ENCODE measurements at regions not wholly inside any gene's neighbourhood (a gene's known extent, or its start where the extent isn't known, plus 50 kb on each side); places are given as distances from the start of the nearest gene placed in this dataset.

DNA sequence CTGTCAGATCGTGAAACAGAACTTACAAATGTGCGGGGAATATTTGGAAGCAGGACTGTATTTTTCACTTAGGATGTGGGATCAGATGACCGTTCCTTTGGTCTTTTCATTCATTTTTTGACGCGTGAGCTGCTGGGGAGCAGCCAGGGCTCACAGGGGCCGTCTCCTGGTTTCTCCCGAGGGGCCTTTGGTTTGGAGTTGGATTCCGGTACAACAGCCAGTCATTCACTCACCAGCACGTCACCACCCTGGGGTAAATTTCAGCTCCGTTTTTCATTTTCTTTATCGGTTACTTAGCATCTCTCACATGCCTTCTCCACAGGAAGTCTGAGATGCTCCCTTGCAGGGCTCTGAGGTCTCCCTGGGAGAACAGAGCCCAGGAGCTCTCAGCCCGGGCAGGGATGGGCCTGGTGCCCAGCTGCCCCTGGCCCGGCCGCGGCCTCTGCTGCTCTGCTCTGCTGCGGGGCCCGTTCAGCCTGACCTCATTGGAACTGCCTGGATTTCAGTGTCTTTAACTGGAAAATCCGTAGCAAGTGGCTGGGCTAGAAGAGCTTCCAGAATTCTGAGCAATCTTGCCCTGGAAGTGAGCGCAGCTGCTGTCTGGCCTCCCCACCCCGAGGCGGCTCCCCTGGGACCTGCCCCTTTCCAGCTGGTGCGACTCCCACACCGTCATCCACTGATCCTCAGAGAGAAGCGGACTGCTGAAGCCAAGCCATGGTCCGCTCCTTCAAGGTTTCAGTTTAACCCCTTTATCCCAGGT lies 335.6 kb downstream of the EIPR1 start:
- no peak overlapping the region for H3K27ac ChIP-seq
- H3K27me3 ChIP-seq: no peaks in the 10 kb centered on the region
- no peak overlapping the region for H2AFZ ChIP-seq
- no peak overlapping the region for H3K4me2 ChIP-seq
- DNase-seq (ENCODE audit: low spot score): no peak
- no peaks in the 10 kb centered on the region for H4K20me1 ChIP-seq (ENCODE audit: insufficient read depth, poor library complexity, severe bottlenecking)
- no peaks in the 10 kb centered on the region for H3K4me1 ChIP-seq (ENCODE audit: insufficient read depth)
- no peaks in the 10 kb centered on the region for H3K9me2 ChIP-seq (replicated peaks; ENCODE audit: insufficient read depth)
- H3K4me3 ChIP-seq: no peak overlapping the region
- H3K79me2 ChIP-seq: no peaks in the 10 kb centered on the region
- no peaks in the 10 kb centered on the region for H3K36me3 ChIP-seq (replicated peaks; ENCODE audit: insufficient read depth, low read depth)
- 74% methylated on average over 25 of the region's 25 CpGs for WGBS (ENCODE audit: low lambda C conversion rate, missing lambda C conversion rate)
- no peak for TF ChIP-seq EZH2phosphoT487 (IDR thresholded peaks at IDR 0.05; ENCODE audit: low read depth, severe bottlenecking, unreplicated experiment)
- TF ChIP-seq EZH2 (IDR thresholded peaks at IDR 0.05; ENCODE audit: borderline replicate concordance): no peak
- no peak for TF ChIP-seq CTCF (IDR thresholded peaks at IDR 0.05; ENCODE audit: poor library complexity)
- no peaks in the 10 kb centered on the region for H3K9me3 ChIP-seq (ENCODE audit: low read depth)

- no peaks in the 10 kb centered on the region for H3K4me1 ChIP-seq (ENCODE audit: insufficient read depth)
- DNase-seq (ENCODE audit: low spot score): no peak
- no peaks in the 10 kb centered on the region for H3K9me2 ChIP-seq (replicated peaks; ENCODE audit: insufficient read depth)
- WGBS (ENCODE audit: low lambda C conversion rate, missing lambda C conversion rate): 89% methylated on average over 17 of the region's 17 CpGs
- H3K36me3 ChIP-seq (replicated peaks; ENCODE audit: insufficient read depth, low read depth): no peaks in the 10 kb centered on the region
- no peaks in the 10 kb centered on the region for H3K79me2 ChIP-seq
- H2AFZ ChIP-seq: no peak overlapping the region
- no peak overlapping the region for H3K4me2 ChIP-seq
- TF ChIP-seq EZH2 (IDR thresholded peaks at IDR 0.05; ENCODE audit: borderline replicate concordance) (no peak), CTCF (IDR thresholded peaks at IDR 0.05; ENCODE audit: poor library complexity) (no peak), EZH2phosphoT487 (IDR thresholded peaks at IDR 0.05; ENCODE audit: low read depth, severe bottlenecking, unreplicated experiment) (no peak)
- no peak overlapping the region for H3K27ac ChIP-seq
- H3K27me3 ChIP-seq: no peaks in the 10 kb centered on the region
- H3K9me3 ChIP-seq (ENCODE audit: low read depth): no peaks in the 10 kb centered on the region
- H3K4me3 ChIP-seq: no peak overlapping the region
- no peaks in the 10 kb centered on the region for H4K20me1 ChIP-seq (ENCODE audit: insufficient read depth, poor library complexity, severe bottlenecking)
Measured at GRCh38 chr2:3041246-3041645, 336.4 kb downstream of the EIPR1 start.

DNA sequence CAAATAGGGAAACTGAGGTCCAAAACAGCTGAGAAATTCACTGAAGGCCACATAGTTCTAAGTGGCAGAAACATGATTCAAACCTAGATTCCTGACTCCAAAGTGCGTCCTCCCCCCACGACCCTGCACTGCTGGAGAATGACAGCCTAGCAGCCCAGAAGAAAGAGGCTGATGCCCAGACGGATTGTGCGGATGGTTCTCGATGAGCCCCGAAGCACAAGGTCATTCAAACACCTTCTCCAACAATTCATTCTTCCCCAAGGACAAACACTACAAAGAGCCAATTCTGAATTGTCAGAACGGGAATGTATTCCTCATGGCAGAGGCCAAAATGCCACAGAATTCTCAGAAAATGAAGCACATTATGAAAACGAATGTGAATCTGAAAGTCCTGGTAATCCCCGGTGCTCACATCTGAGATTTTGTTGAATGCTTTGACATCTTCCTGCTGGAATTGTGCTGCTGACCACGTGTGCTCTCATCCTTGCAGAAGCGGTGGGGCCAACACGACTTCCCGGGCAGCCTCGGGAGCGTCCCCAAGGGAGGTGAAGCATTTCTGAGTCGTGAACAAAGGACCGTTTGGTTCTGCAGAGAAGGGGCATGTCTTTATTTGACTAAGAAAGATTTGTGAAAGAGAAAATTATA lies 337.0 kb downstream of the EIPR1 start:
- TF ChIP-seq EZH2 (IDR thresholded peaks at IDR 0.05; ENCODE audit: borderline replicate concordance) (no peak), EZH2phosphoT487 (IDR thresholded peaks at IDR 0.05; ENCODE audit: low read depth, severe bottlenecking, unreplicated experiment) (no peak), CTCF (IDR thresholded peaks at IDR 0.05; ENCODE audit: poor library complexity) (no peak)
- Histone ChIP-seq H3K9me3 (ENCODE audit: low read depth) (no peaks in the 10 kb centered on the region), H3K79me2 (no peaks in the 10 kb centered on the region), H3K4me2 (no peak overlapping the region), H2AFZ (no peak overlapping the region), H3K36me3 (replicated peaks; ENCODE audit: insufficient read depth, low read depth) (no peaks in the 10 kb centered on the region), H3K27ac (no peak overlapping the region), H3K27me3 (no peaks in the 10 kb centered on the region), H3K4me1 (ENCODE audit: insufficient read depth) (no peaks in the 10 kb centered on the region), H3K9me2 (replicated peaks; ENCODE audit: insufficient read depth) (no peaks in the 10 kb centered on the region), H3K4me3 (no peak overlapping the region), H4K20me1 (ENCODE audit: insufficient read depth, poor library complexity, severe bottlenecking) (no peaks in the 10 kb centered on the region)
- no peak for DNase-seq (ENCODE audit: low spot score)
- 91% methylated on average over 17 of the region's 17 CpGs for WGBS (ENCODE audit: low lambda C conversion rate, missing lambda C conversion rate)
